CD4-positive, alpha-beta T cell (primary cell): ENCODE measurements at regions not wholly inside any gene's neighbourhood (a gene's known extent, or its start where the extent isn't known, plus 50 kb on each side); places are given as distances from the start of the nearest gene placed in this dataset.

Experiments
- ATAC-seq: fragments of 200-7000 bp; cut with Tn5 transposase; one replicate; pipeline ENCODE4 v1.10.0; 2022; ENCODE audit warnings: mild to moderate bottlenecking; ENCODE audit not compliant: poor library complexity
- CTCF ChIA-PET: fragments of 350-600 bp; sonication (Branson Sonifier 250); formaldehyde crosslinking; loops from one replicate; lab custom pipeline; 2021; ENCODE audit warnings: antibody characterized with exemption, inconsistent platforms; lab: Charles Lee
- POLR2A ChIA-PET: fragments of 350-600 bp; sonication (Branson Sonifier 250); formaldehyde crosslinking; loops from one replicate; lab custom pipeline; 2021; ENCODE audit warnings: antibody characterized with exemption, inconsistent platforms; lab: Charles Lee
- DNase-seq, 14 experiments: peaks; one replicate each; pipeline ENCODE4 v3.0.0-alpha.2; 2013 to 2020; ENCODE audit warnings: mixed read lengths in 2 of 14
- H3K27ac ChIP-seq, 2 donors: one replicate each; pipeline versions ENCODE4 v1.5.1 to v1.7.0; 2013; ENCODE audit warnings: low read length in 2 of 2, low read depth in 1 of 2, mild to moderate bottlenecking in 1 of 2
- H3K27me3 ChIP-seq, 2 experiments: 1 replicate in 1 of 2; 2 replicates in 1 of 2; pipeline versions ENCODE4 v1.6.1 to v1.7.0; 2013; ENCODE audit warnings: low read length in 2 of 2, control low read depth in 1 of 2, mild to moderate bottlenecking in 1 of 2, moderate library complexity in 1 of 2; ENCODE audit not compliant: insufficient read depth in 2 of 2, control insufficient read depth in 1 of 2
- H3K36me3 ChIP-seq: one replicate; pipeline ENCODE4 v1.6.1; 2013; ENCODE audit warnings: low read length, control low read depth; ENCODE audit not compliant: insufficient read depth
- H3K4me1 ChIP-seq: one replicate; pipeline ENCODE4 v1.6.1; 2013; ENCODE audit warnings: low read length, control low read depth; ENCODE audit not compliant: insufficient read depth
- H3K4me3 ChIP-seq: one replicate; pipeline ENCODE4 v1.5.1; 2013; ENCODE audit warnings: mild to moderate bottlenecking, low read length, moderate library complexity
- H3K9me3 ChIP-seq, 2 experiments: 1 replicate in 1 of 2; 2 replicates in 1 of 2; pipeline versions ENCODE4 v1.6.1 to v1.7.0; 2013; ENCODE audit warnings: low read length in 2 of 2, mild to moderate bottlenecking in 2 of 2, control low read depth in 1 of 2, moderate library complexity in 1 of 2; ENCODE audit not compliant: control insufficient read depth in 1 of 2, insufficient read depth in 1 of 2
- H3K27ac Mint-ChIP-seq: one replicate; pipeline ENCODE4 v1.8.0; 2020; ENCODE audit warnings: mixed read lengths
- H3K27me3 Mint-ChIP-seq: one replicate; pipeline ENCODE4 v1.8.0; 2021; ENCODE audit warnings: mixed read lengths
- H3K36me3 Mint-ChIP-seq: one replicate; pipeline ENCODE4 v1.8.0; 2021; ENCODE audit warnings: low read depth, mixed read lengths
- H3K4me1 Mint-ChIP-seq: one replicate; pipeline ENCODE4 v1.8.0; 2021; ENCODE audit warnings: low read depth, mixed read lengths
- H3K4me3 Mint-ChIP-seq: one replicate; pipeline ENCODE4 v1.8.0; 2020; ENCODE audit warnings: mild to moderate bottlenecking, mixed read lengths
- H3K9me3 Mint-ChIP-seq: one replicate; pipeline ENCODE4 v1.8.0; 2020; ENCODE audit warnings: mixed read lengths
- intact Hi-C, 2 experiments: fragments of 100-400 bp; cut with DNase I in 1 of 2; cut with micrococcal nuclease in 1 of 2; formaldehyde crosslinking; loops; one replicate each; pipeline versions ENCODE4 v1.15.1 to v1.9.0; 2023 to 2025; cut with DNase I, micrococcal nuclease
- TF ChIP-seq, protein P1 (sequence below): fragments of 200-600 bp; IDR thresholded peaks from one replicate; pipeline ENCODE4 v1.8.0; 2022; ENCODE audit warnings: antibody characterized with exemption, mild to moderate bottlenecking

DNA sequence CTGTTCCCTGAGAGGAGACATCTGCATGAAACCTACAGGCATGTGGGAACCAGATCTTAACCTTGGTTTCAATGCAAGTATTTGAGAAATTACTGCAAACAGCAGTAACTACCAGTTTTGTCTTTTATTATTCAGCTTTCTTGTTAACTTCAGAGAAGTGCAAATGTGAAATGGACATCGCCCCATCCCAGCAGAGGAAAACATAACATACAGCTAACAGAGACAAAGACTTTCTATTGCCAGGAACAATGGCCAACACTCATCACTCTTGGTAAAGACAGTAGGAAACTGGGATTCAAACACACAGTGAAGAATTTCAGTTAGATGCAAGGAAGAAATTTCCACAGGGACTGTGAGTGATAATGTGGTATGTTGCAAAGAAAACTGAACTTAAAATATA, 115.1 kb downstream of the SLC30A10 start:
- POLR2A ChIA-PET: no interaction called here
- Histone ChIP-seq H3K4me3 (no peak overlapping the region), H3K27ac (no peak overlapping the region), H3K36me3 (no peaks in the 10 kb centered on the region), H3K4me1 (no peaks in the 10 kb centered on the region), H3K27me3 (no peaks in the 10 kb centered on the region), H3K9me3 (no peaks in the 10 kb centered on the region)
- TF ChIP-seq, protein P1, sequence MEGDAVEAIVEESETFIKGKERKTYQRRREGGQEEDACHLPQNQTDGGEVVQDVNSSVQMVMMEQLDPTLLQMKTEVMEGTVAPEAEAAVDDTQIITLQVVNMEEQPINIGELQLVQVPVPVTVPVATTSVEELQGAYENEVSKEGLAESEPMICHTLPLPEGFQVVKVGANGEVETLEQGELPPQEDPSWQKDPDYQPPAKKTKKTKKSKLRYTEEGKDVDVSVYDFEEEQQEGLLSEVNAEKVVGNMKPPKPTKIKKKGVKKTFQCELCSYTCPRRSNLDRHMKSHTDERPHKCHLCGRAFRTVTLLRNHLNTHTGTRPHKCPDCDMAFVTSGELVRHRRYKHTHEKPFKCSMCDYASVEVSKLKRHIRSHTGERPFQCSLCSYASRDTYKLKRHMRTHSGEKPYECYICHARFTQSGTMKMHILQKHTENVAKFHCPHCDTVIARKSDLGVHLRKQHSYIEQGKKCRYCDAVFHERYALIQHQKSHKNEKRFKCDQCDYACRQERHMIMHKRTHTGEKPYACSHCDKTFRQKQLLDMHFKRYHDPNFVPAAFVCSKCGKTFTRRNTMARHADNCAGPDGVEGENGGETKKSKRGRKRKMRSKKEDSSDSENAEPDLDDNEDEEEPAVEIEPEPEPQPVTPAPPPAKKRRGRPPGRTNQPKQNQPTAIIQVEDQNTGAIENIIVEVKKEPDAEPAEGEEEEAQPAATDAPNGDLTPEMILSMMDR: no peak
- no peak for DNase-seq
- Mint-ChIP-seq H3K27ac (no peak overlapping the region), H3K9me3 (no peaks in the 10 kb centered on the region), H3K4me3 (no peak overlapping the region), H3K4me1 (no peaks in the 10 kb centered on the region), H3K27me3 (peaks cover 9% of the 10 kb centered on the region), H3K36me3 (no peaks in the 10 kb centered on the region)
- CTCF ChIA-PET: no interaction called here
- ATAC-seq: no peak
- intact Hi-C loops: no loop called here

DNA sequence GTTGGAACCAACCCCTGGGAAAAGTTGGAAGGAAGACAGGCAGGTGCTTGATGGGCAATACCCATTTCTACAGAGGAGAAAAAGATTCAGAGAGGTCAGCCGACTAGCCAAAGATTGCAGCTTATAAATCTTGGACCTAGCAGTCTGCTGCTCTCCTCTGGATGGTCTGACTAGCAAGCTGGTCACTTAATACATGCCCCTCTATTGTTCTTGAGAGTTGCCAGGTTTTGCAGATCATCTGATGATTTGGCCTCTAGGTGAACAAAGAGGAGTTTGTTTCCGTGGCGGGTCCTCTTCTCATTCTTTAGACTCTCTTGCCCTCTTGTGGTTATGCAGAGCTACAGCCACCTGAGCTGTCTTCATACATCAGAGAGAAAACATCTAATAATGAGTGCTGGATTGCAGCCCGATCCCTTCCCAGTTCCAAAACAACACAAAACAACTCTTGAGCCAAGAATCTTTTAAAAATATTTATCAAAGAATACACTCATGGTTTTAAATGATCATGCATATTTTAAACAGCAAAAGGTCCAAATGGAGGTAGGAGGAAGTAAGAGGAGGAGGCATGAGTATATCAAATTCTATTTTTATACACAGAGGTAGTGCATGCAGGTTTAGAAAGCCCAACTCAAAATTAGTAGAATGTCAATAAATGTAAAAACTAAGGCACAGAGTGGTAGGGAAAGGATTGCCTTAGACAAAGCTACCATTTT, 115.7 kb downstream of the SLC30A10 start:
- no peak overlapping the region for H3K27ac Mint-ChIP-seq
- Histone ChIP-seq H3K9me3 (no peaks in the 10 kb centered on the region), H3K27me3 (no peaks in the 10 kb centered on the region), H3K27ac (no peak overlapping the region), H3K4me3 (no peak overlapping the region), H3K4me1 (no peaks in the 10 kb centered on the region), H3K36me3 (no peaks in the 10 kb centered on the region)
- no peaks in the 10 kb centered on the region for H3K36me3 Mint-ChIP-seq
- ChIA-PET CTCF (no interaction called here), POLR2A (no interaction called here)
- H3K4me3 Mint-ChIP-seq: no peak overlapping the region
- H3K4me1 Mint-ChIP-seq: no peaks in the 10 kb centered on the region
- H3K27me3 Mint-ChIP-seq: peaks cover 9% of the 10 kb centered on the region
- ATAC-seq (no peak), DNase-seq (no peak)
- TF ChIP-seq, protein P1: no peak
- no peaks in the 10 kb centered on the region for H3K9me3 Mint-ChIP-seq
- intact Hi-C loops: no loop called here

DNA sequence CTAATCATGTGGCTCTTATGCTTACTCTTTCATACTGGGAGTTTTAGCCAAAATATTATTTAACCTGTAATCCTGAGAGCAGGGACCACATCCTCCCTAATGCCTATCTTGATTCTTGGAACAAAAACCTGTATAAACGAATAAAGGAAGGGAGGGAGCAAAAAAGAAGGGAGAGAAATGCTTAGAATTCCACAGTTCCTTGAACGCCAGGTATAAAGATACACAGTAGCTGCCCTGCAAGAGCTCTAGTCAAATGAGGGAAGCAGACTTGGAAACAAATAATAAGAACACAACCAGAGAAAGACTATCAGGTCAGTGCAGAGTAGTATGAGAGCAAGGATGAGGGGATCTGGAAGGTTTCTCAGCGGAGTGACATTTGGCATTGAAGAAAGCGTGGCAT, 116.3 kb downstream of the SLC30A10 start:
- Histone ChIP-seq H3K27me3 (no peaks in the 10 kb centered on the region), H3K9me3 (no peaks in the 10 kb centered on the region), H3K4me1 (no peaks in the 10 kb centered on the region), H3K27ac (no peak overlapping the region), H3K36me3 (no peaks in the 10 kb centered on the region), H3K4me3 (no peak overlapping the region)
- ChIA-PET CTCF (no interaction called here), POLR2A (no interaction called here)
- intact Hi-C loops: no loop called here
- ATAC-seq (no peak), DNase-seq (no peak)
- Mint-ChIP-seq H3K27me3 (peaks cover 9% of the 10 kb centered on the region), H3K9me3 (no peaks in the 10 kb centered on the region), H3K36me3 (no peaks in the 10 kb centered on the region), H3K4me3 (no peak overlapping the region), H3K27ac (no peak overlapping the region), H3K4me1 (no peaks in the 10 kb centered on the region)
- TF ChIP-seq, protein P1: no peak
